OCI-LY1 (cell line): ENCODE measurements at regions not wholly inside any gene's neighbourhood (a gene's known extent, or its start where the extent isn't known, plus 50 kb on each side); places are given as distances from the start of the nearest gene placed in this dataset.

Source experiments
- H2AFZ ChIP-seq: fragments of 200-600 bp; sonication (generic), shearing (Covaris generic); 2 replicates; pipeline ENCODE4 v1.6.0; 2014; ENCODE audit warnings: antibody characterized with exemption, mild to moderate bottlenecking, low read length
- H3F3A ChIP-seq: fragments of 200-600 bp; sonication (generic), shearing (Covaris generic); 2 replicates; pipeline ENCODE4 v1.6.0; 2014; ENCODE audit warnings: mild to moderate bottlenecking, antibody characterized with exemption, low read length, moderate library complexity; ENCODE audit not compliant: insufficient read depth
- H3K27ac ChIP-seq: fragments of 200-600 bp; sonication (generic); 2 replicates; pipeline ENCODE4 v1.5.1; 2014; ENCODE audit warnings: low read length, mixed run types, mild to moderate bottlenecking, low read depth; ENCODE audit not compliant: poor library complexity, severe bottlenecking
- H3K27me3 ChIP-seq: fragments of 200-600 bp; sonication (generic); 2 replicates; pipeline ENCODE4 v1.6.0; 2014; ENCODE audit warnings: antibody characterized with exemption, mild to moderate bottlenecking, low read length, moderate library complexity; ENCODE audit not compliant: insufficient read depth
- H3K36me3 ChIP-seq: fragments of 200-600 bp; sonication (generic); 2 replicates; pipeline ENCODE4 v1.6.1; 2014; ENCODE audit warnings: mild to moderate bottlenecking, antibody characterized with exemption, low read length, moderate library complexity, mixed read lengths; ENCODE audit not compliant: insufficient read depth
- H3K4me1 ChIP-seq: fragments of 200-600 bp; sonication (generic); 2 replicates; pipeline ENCODE4 v1.5.1; 2014; ENCODE audit warnings: mild to moderate bottlenecking, low read length, moderate library complexity; ENCODE audit not compliant: insufficient read depth, severe bottlenecking
- H3K4me2 ChIP-seq: fragments of 200-600 bp; sonication (generic), shearing (Covaris generic); 2 replicates; pipeline ENCODE4 v1.6.1; 2014; ENCODE audit warnings: low read length
- H3K4me3 ChIP-seq: fragments of 200-600 bp; sonication (generic); 2 replicates; pipeline ENCODE4 v1.5.1; 2014; ENCODE audit warnings: low read length, low read depth, mild to moderate bottlenecking, mixed read lengths; ENCODE audit not compliant: poor library complexity, severe bottlenecking
- H3K79me2 ChIP-seq: fragments of 200-600 bp; shearing (Covaris generic); 2 replicates; pipeline ENCODE4 v1.6.1; 2016; ENCODE audit warnings: mixed run types, low read length, mixed read lengths; ENCODE audit not compliant: insufficient read depth
- H3K9ac ChIP-seq: fragments of 200-600 bp; sonication (generic), shearing (Covaris generic); 2 replicates; pipeline ENCODE4 v1.6.1; 2014; ENCODE audit warnings: mild to moderate bottlenecking, low read length, mixed read lengths
- H3K9me2 ChIP-seq: fragments of 200-600 bp; sonication (generic), shearing (Covaris generic); 2 replicates; pipeline ENCODE4 v1.6.1; 2014; ENCODE audit warnings: low read depth, mild to moderate bottlenecking, low read length, mixed read lengths
- H3K9me3 ChIP-seq: fragments of 200-600 bp; shearing (Covaris generic); 2 replicates; pipeline ENCODE4 v1.6.1; 2014; ENCODE audit warnings: low read length, mixed read lengths
- H4K20me1 ChIP-seq: fragments of 200-600 bp; sonication (generic), shearing (Covaris generic); 2 replicates; pipeline ENCODE4 v1.6.0; 2016; ENCODE audit warnings: mild to moderate bottlenecking, low read length; ENCODE audit not compliant: insufficient read depth
- CTCF ChIP-seq: fragments of 200-600 bp; sonication (generic), shearing (Covaris generic); IDR thresholded peaks from 2 replicates; pipeline ENCODE4 v1.5.1; 2017; ENCODE audit warnings: mild to moderate bottlenecking, antibody characterized with exemption, low read length, moderate library complexity, mixed read lengths
- EZH2 ChIP-seq: fragments of 200-600 bp; sonication (generic), shearing (Covaris generic); IDR thresholded peaks from 2 replicates; pipeline ENCODE4 v1.8.0; 2017; ENCODE audit warnings: borderline replicate concordance, mixed run types, mild to moderate bottlenecking, antibody characterized with exemption, low read length, moderate library complexity, mixed read lengths

GRCh38 chr14:87141801-87142200, 851.2 kb downstream of the GALC start:
- Histone ChIP-seq H4K20me1 (no peaks in the 10 kb centered on the region), H3K36me3 (no peaks in the 10 kb centered on the region), H3K27me3 (no peaks in the 10 kb centered on the region)

GRCh38 chr14:87139299-87139698, 853.7 kb downstream of the GALC start:
- Histone ChIP-seq H4K20me1 (no peaks in the 10 kb centered on the region), H3K4me3 (no peak overlapping the region), H2AFZ (no peak overlapping the region), H3F3A (no peaks in the 10 kb centered on the region), H3K9me2 (no peaks in the 10 kb centered on the region), H3K27me3 (no peaks in the 10 kb centered on the region), H3K79me2 (no peaks in the 10 kb centered on the region), H3K27ac (no peak overlapping the region), H3K36me3 (no peaks in the 10 kb centered on the region), H3K4me2 (no peak overlapping the region), H3K4me1 (no peaks in the 10 kb centered on the region), H3K9ac (no peak overlapping the region), H3K9me3 (no peaks in the 10 kb centered on the region)
- TF ChIP-seq EZH2: no peak
- no peak for TF ChIP-seq CTCF

More at GRCh38 chr14:87141801-87142200, 851.2 kb downstream of the GALC start:
- Histone ChIP-seq H3K4me1 (no peaks in the 10 kb centered on the region), H3K79me2 (no peaks in the 10 kb centered on the region), H3K4me3 (no peak overlapping the region), H2AFZ (no peak overlapping the region), H3F3A (no peaks in the 10 kb centered on the region), H3K9me3 (no peaks in the 10 kb centered on the region), H3K9ac (no peak overlapping the region), H3K27ac (no peak overlapping the region), H3K4me2 (no peak overlapping the region), H3K9me2 (no peaks in the 10 kb centered on the region)
- TF ChIP-seq EZH2 (no peak), CTCF (no peak)

GRCh38 chr14:87133073-87133801, 859.7 kb downstream of the GALC start:
- Histone ChIP-seq H3K4me2 (no peak overlapping the region), H2AFZ (no peak overlapping the region), H3K36me3 (no peaks in the 10 kb centered on the region)

More at GRCh38 chr14:87133073-87133801, 859.7 kb downstream of the GALC start:
- Histone ChIP-seq H3K4me1 (no peaks in the 10 kb centered on the region), H3F3A (no peaks in the 10 kb centered on the region), H3K9ac (no peak overlapping the region), H3K27me3 (no peaks in the 10 kb centered on the region), H3K9me2 (no peaks in the 10 kb centered on the region), H3K9me3 (no peaks in the 10 kb centered on the region), H3K4me3 (no peak overlapping the region), H4K20me1 (no peaks in the 10 kb centered on the region), H3K27ac (no peak overlapping the region), H3K79me2 (no peaks in the 10 kb centered on the region)
- TF ChIP-seq CTCF (no peak), EZH2 (no peak)
